Limb (tissue), 2 donors: ENCODE measurements at regions not wholly inside any gene's neighbourhood (a gene's known extent, or its start where the extent isn't known, plus 50 kb on each side); places are given as distances from the start of the nearest gene placed in this dataset.

Experiments used
- DNase-seq, 2 donors: peaks; one replicate each; pipeline ENCODE4 v3.0.0-alpha.2; 2016; ENCODE audit errors: extremely low spot score in 2 of 2

- no peak for DNase-seq
Observed at GRCh38 chr4:155085843-155086530, 122.4 kb upstream of the NPY2R start.

- DNase-seq: no peak
Observed at GRCh38 chr4:155094201-155094820, 114.1 kb upstream of the NPY2R start.

- DNase-seq: no peak
Observed at GRCh38 chr4:155099231-155099630, 109.2 kb upstream of the NPY2R start.

GRCh38 chr4:155106629-155107028 is 101.8 kb upstream of the NPY2R start:
- no peak for DNase-seq

- no peak for DNase-seq
Observed at GRCh38 chr4:155107059-155107458, 101.4 kb upstream of the NPY2R start.

GRCh38 chr4:155114790-155115189 is 93.6 kb upstream of the NPY2R start:
- no peak for DNase-seq

- DNase-seq: no peak
Observed at GRCh38 chr4:155119006-155119405, 89.4 kb upstream of the NPY2R start.

- DNase-seq: no peak
Observed at GRCh38 chr4:155120536-155120935, 87.9 kb upstream of the NPY2R start.

GRCh38 chr4:155122382-155122781 is 86.1 kb upstream of the NPY2R start:
- DNase-seq: no peak

- DNase-seq: no peak
Observed at GRCh38 chr4:155134136-155134535, 74.3 kb upstream of the NPY2R start.

- no peak for DNase-seq
Observed at GRCh38 chr4:155140889-155141288, 67.5 kb upstream of the NPY2R start.

GRCh38 chr4:155143512-155143911 is 64.9 kb upstream of the NPY2R start:
- DNase-seq: no peak
